Activated B cell treated with CpG ODN at 0.5 μM for 24 hours (primary cell): ENCODE measurements at regions not wholly inside any gene's neighbourhood (a gene's known extent, or its start where the extent isn't known, plus 50 kb on each side); places are given as distances from the start of the nearest gene placed in this dataset.

ENCODE experiments used
- ATAC-seq: fragments of 200-7000 bp; cut with Tn5 transposase; one replicate; pipeline ENCODE4 v1.10.0; 2021; ENCODE audit warnings: low read depth, mild to moderate bottlenecking, moderate library complexity
- CTCF ChIA-PET: fragments of 350-600 bp; sonication (Branson Sonifier 250); formaldehyde crosslinking; loops from one replicate; lab custom pipeline; 2021; ENCODE audit warnings: antibody characterized with exemption; lab: Charles Lee
- POLR2A ChIA-PET: fragments of 350-600 bp; sonication (Branson Sonifier 250); formaldehyde crosslinking; loops from one replicate; lab custom pipeline; 2021; ENCODE audit warnings: antibody characterized with exemption; lab: Charles Lee
- DNase-seq: peaks from one replicate; pipeline ENCODE4 v3.0.0; 2022
- H3K27ac Mint-ChIP-seq: one replicate; pipeline ENCODE4 v1.8.0; 2020; ENCODE audit warnings: mixed read lengths
- H3K27me3 Mint-ChIP-seq: one replicate; pipeline ENCODE4 v1.8.0; 2021; ENCODE audit warnings: mixed read lengths
- H3K36me3 Mint-ChIP-seq: one replicate; pipeline ENCODE4 v1.8.0; 2021; ENCODE audit warnings: low read depth, mixed read lengths
- H3K4me1 Mint-ChIP-seq: one replicate; pipeline ENCODE4 v1.8.0; 2021; ENCODE audit warnings: mixed read lengths
- H3K4me3 Mint-ChIP-seq: one replicate; pipeline ENCODE4 v1.8.0; 2020; ENCODE audit warnings: mild to moderate bottlenecking, mixed read lengths
- H3K9me3 Mint-ChIP-seq: one replicate; pipeline ENCODE4 v1.8.0; 2020; ENCODE audit warnings: mixed read lengths
- CTCF ChIP-seq: fragments of 200-600 bp; IDR thresholded peaks from one replicate; pipeline ENCODE4 v1.8.0; 2022; ENCODE audit warnings: antibody characterized with exemption, mild to moderate bottlenecking
- intact Hi-C: fragments of 100-400 bp; cut with micrococcal nuclease; formaldehyde crosslinking; loops from one replicate; pipeline ENCODE4 v1.15.1; 2024

- ATAC-seq (no peak), DNase-seq (no peak)
- ChIA-PET CTCF (no interaction called here), POLR2A (no interaction called here)
- H3K36me3 Mint-ChIP-seq, result no peaks in the 10 kb centered on the region
- no peak overlapping the region for H3K27ac Mint-ChIP-seq
- no peak overlapping the region for H3K4me3 Mint-ChIP-seq
- no peaks in the 10 kb centered on the region for H3K9me3 Mint-ChIP-seq
- TF ChIP-seq CTCF, result no peak
- intact Hi-C loops, result no loop called here
- H3K27me3 Mint-ChIP-seq, result no peaks in the 10 kb centered on the region
- H3K4me1 Mint-ChIP-seq, result no peaks in the 10 kb centered on the region
Observed at GRCh38 chr5:113897748-113898147, 384.3 kb downstream of the YTHDC2 start.

GRCh38 chr5:113900141-113900540, 386.6 kb downstream of the YTHDC2 start:
- Mint-ChIP-seq H3K4me3 (no peak overlapping the region), H3K36me3 (no peaks in the 10 kb centered on the region)

GRCh38 chr5:113900816-113901215, 387.3 kb downstream of the YTHDC2 start:
- H3K4me1 Mint-ChIP-seq, result no peaks in the 10 kb centered on the region
- H3K27ac Mint-ChIP-seq, result no peak overlapping the region
- POLR2A ChIA-PET, result no interaction called here
- intact Hi-C loops, result no loop called here
- ATAC-seq (no peak), DNase-seq (no peak)
- no peaks in the 10 kb centered on the region for H3K27me3 Mint-ChIP-seq
- CTCF ChIA-PET, result no interaction called here
- no peak overlapping the region for H3K4me3 Mint-ChIP-seq
- no peaks in the 10 kb centered on the region for H3K36me3 Mint-ChIP-seq
- no peak for TF ChIP-seq CTCF
- H3K9me3 Mint-ChIP-seq, result no peaks in the 10 kb centered on the region

More at GRCh38 chr5:113900141-113900540, 386.6 kb downstream of the YTHDC2 start:
- Mint-ChIP-seq H3K27me3 (no peaks in the 10 kb centered on the region), H3K9me3 (no peaks in the 10 kb centered on the region), H3K27ac (no peak overlapping the region), H3K4me1 (no peaks in the 10 kb centered on the region)
- TF ChIP-seq CTCF, result no peak
- POLR2A ChIA-PET, result no interaction called here
- ATAC-seq (no peak), DNase-seq (no peak)
- intact Hi-C loops, result no loop called here
- CTCF ChIA-PET, result no interaction called here

GRCh38 chr5:113901718-113902117, 388.2 kb downstream of the YTHDC2 start:
- no peaks in the 10 kb centered on the region for H3K4me1 Mint-ChIP-seq
- H3K36me3 Mint-ChIP-seq, result no peaks in the 10 kb centered on the region
- no peaks in the 10 kb centered on the region for H3K9me3 Mint-ChIP-seq
- H3K4me3 Mint-ChIP-seq, result no peak overlapping the region
- no peak for TF ChIP-seq CTCF
- no peak for ATAC-seq
- ChIA-PET POLR2A (no interaction called here), CTCF (no interaction called here)
- no peak overlapping the region for H3K27ac Mint-ChIP-seq
- no peaks in the 10 kb centered on the region for H3K27me3 Mint-ChIP-seq
- intact Hi-C loops, result no loop called here
- no peak for DNase-seq

- H3K27ac Mint-ChIP-seq, result no peak overlapping the region
- no peaks in the 10 kb centered on the region for H3K9me3 Mint-ChIP-seq
- ChIA-PET POLR2A (no interaction called here), CTCF (no interaction called here)
- intact Hi-C loops, result no loop called here
- ATAC-seq (no peak), DNase-seq (no peak)
- no peak for TF ChIP-seq CTCF
- no peaks in the 10 kb centered on the region for H3K36me3 Mint-ChIP-seq
- no peak overlapping the region for H3K4me3 Mint-ChIP-seq
- H3K27me3 Mint-ChIP-seq, result no peaks in the 10 kb centered on the region
- no peaks in the 10 kb centered on the region for H3K4me1 Mint-ChIP-seq
Observed at GRCh38 chr5:113902917-113903660, 389.6 kb downstream of the YTHDC2 start.
